ENCODE measurements at regions not wholly inside any gene's neighbourhood (a gene's known extent, or its start where the extent isn't known, plus 50 kb on each side); places are given as distances from the start of the nearest gene placed in this dataset.

DNA sequence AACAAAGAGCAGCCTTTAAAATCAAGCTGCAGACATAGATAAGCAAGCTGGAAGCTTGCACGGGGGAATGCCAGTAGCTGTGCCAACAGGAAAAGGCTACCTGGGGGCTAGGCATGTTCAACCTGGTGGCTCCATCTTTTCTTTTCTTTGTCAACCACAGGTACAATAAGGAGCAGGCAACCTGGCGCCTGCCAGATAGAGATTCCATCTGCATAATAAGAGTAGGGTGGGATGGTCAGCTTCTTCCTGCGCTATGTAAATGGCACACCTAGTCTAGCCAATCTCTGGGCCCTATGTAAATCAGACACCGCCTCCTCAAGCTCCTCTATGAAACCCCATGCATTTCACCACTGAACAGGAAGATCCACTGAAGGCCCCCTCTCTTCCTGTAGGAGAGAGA, 87.4 kb upstream of the PKP2 start:
- ChIA-PET POLR2A (ENCODE audit: unreplicated experiment) (no interaction called here), CTCF (no interaction called here)
- no peak overlapping the region for H3K4me3 ChIP-seq (ENCODE audit: low read length)
- no peaks in the 10 kb centered on the region for H3K36me3 ChIP-seq (ENCODE audit: low read depth, low read length)
- H3K9ac ChIP-seq (ENCODE audit: low read length): no peak overlapping the region
- H3K27ac ChIP-seq (ENCODE audit: low read length): no peak overlapping the region
- H3K9me3 ChIP-seq (ENCODE audit: low read length): no peaks in the 10 kb centered on the region
- no peaks in the 10 kb centered on the region for H4K20me1 ChIP-seq (ENCODE audit: low read length)
- no peaks in the 10 kb centered on the region for H3K79me2 ChIP-seq (ENCODE audit: low read length)
- no peaks in the 10 kb centered on the region for H3K9me2 ChIP-seq (replicated peaks; ENCODE audit: low read length)
- BruUV-seq (replicated peaks): no TSS peak
- DNase-seq (no peak), ATAC-seq (no peak)
- H3K27me3 ChIP-seq (ENCODE audit: low read length): no peaks in the 10 kb centered on the region
- H2AFZ ChIP-seq (ENCODE audit: low read length): no peak overlapping the region
- no peaks in the 10 kb centered on the region for H3F3A ChIP-seq (ENCODE audit: low read length, unreplicated experiment)
- peaks cover 22% of the 10 kb centered on the region for H3K4me1 ChIP-seq (ENCODE audit: insufficient read depth, low read length)
- no peak overlapping the region for H3K4me2 ChIP-seq (ENCODE audit: low read length)
- intact Hi-C loops (cut with micrococcal nuclease): no loop called here
- TF ChIP-seq EZH2phosphoT487 (IDR thresholded peaks at IDR 0.05; ENCODE audit: borderline replicate concordance, low read length) (no peak), EZH2 (IDR thresholded peaks at IDR 0.05; ENCODE audit: low read length, unreplicated experiment) (no peak)
- TF ChIP-seq, protein P1, sequence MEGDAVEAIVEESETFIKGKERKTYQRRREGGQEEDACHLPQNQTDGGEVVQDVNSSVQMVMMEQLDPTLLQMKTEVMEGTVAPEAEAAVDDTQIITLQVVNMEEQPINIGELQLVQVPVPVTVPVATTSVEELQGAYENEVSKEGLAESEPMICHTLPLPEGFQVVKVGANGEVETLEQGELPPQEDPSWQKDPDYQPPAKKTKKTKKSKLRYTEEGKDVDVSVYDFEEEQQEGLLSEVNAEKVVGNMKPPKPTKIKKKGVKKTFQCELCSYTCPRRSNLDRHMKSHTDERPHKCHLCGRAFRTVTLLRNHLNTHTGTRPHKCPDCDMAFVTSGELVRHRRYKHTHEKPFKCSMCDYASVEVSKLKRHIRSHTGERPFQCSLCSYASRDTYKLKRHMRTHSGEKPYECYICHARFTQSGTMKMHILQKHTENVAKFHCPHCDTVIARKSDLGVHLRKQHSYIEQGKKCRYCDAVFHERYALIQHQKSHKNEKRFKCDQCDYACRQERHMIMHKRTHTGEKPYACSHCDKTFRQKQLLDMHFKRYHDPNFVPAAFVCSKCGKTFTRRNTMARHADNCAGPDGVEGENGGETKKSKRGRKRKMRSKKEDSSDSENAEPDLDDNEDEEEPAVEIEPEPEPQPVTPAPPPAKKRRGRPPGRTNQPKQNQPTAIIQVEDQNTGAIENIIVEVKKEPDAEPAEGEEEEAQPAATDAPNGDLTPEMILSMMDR (conservative IDR thresholded peaks at IDR 0.05; ENCODE audit: low read depth, low read length): no peak

DNA sequence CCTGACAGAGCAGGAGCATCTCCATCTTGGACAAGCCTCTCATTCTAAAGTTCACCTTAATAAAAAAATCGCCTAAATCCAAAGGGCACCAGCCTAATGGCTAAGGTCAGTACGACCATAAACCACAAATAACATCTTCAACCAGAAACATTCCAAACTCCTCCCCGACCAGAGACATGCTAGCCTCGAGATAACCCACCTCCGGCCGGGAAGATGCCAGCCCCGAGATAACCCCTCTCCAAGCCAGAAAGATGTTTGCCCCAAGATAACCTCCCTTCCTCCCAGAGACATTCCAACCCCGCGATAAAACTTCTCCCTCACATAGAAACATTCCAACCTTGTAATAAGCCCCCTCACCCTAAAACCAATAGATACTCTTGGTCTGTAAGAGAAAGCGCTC, 86.8 kb upstream of the PKP2 start:
- H3K4me1 ChIP-seq (ENCODE audit: insufficient read depth, low read length): peaks cover 17% of the 10 kb centered on the region
- no peaks in the 10 kb centered on the region for H3K9me2 ChIP-seq (replicated peaks; ENCODE audit: low read length)
- no peaks in the 10 kb centered on the region for H3K27me3 ChIP-seq (ENCODE audit: low read length)
- H3K27ac ChIP-seq (ENCODE audit: low read length): no peak overlapping the region
- no TSS peak for BruUV-seq (replicated peaks)
- ATAC-seq (no peak), DNase-seq (no peak)
- ChIA-PET CTCF (no interaction called here), POLR2A (ENCODE audit: unreplicated experiment) (no interaction called here)
- no peak overlapping the region for H3K9ac ChIP-seq (ENCODE audit: low read length)
- H3F3A ChIP-seq (ENCODE audit: low read length, unreplicated experiment): no peaks in the 10 kb centered on the region
- no peaks in the 10 kb centered on the region for H3K79me2 ChIP-seq (ENCODE audit: low read length)
- no peaks in the 10 kb centered on the region for H3K9me3 ChIP-seq (ENCODE audit: low read length)
- H3K4me3 ChIP-seq (ENCODE audit: low read length): no peak overlapping the region
- intact Hi-C loops (cut with micrococcal nuclease): no loop called here
- TF ChIP-seq, protein P1 (conservative IDR thresholded peaks at IDR 0.05; ENCODE audit: low read depth, low read length): no peak
- TF ChIP-seq EZH2phosphoT487 (IDR thresholded peaks at IDR 0.05; ENCODE audit: borderline replicate concordance, low read length): no peak
- TF ChIP-seq EZH2 (IDR thresholded peaks at IDR 0.05; ENCODE audit: low read length, unreplicated experiment): no peak
- no peak overlapping the region for H2AFZ ChIP-seq (ENCODE audit: low read length)
- H4K20me1 ChIP-seq (ENCODE audit: low read length): no peaks in the 10 kb centered on the region
- H3K36me3 ChIP-seq (ENCODE audit: low read depth, low read length): no peaks in the 10 kb centered on the region
- H3K4me2 ChIP-seq (ENCODE audit: low read length): no peak overlapping the region

DNA sequence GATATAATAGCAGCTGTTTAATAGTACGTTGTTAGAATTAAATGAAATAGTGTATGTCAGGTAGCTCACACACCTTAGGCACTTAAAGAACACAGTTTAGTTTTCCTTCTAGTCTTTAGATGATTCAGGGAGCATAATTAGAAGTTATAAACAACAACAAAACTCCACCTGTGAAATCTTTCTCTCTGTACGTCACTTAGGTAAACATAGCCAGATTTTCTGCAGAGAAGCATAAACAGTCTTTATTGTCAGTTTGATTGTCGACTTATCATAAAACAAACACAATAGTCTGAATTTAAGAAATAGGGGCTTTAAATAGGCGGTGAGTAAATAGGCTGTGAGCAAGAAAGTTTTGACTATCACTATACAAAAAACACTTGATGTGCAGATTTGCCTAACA, 84.6 kb upstream of the PKP2 start:
- H3K4me3 ChIP-seq (ENCODE audit: low read length): no peak overlapping the region
- no peak overlapping the region for H3K9ac ChIP-seq (ENCODE audit: low read length)
- ChIA-PET CTCF (no interaction called here), POLR2A (ENCODE audit: unreplicated experiment) (no interaction called here)
- peak overlapping the region; percentile 51 for H3K4me2 ChIP-seq (ENCODE audit: low read length)
- H3K4me1 ChIP-seq (ENCODE audit: insufficient read depth, low read length): peaks cover 17% of the 10 kb centered on the region
- TF ChIP-seq EZH2 (IDR thresholded peaks at IDR 0.05; ENCODE audit: low read length, unreplicated experiment): no peak
- no peak for TF ChIP-seq EZH2phosphoT487 (IDR thresholded peaks at IDR 0.05; ENCODE audit: borderline replicate concordance, low read length)
- TF ChIP-seq, protein P1 (conservative IDR thresholded peaks at IDR 0.05; ENCODE audit: low read depth, low read length): no peak
- no peaks in the 10 kb centered on the region for H4K20me1 ChIP-seq (ENCODE audit: low read length)
- no peaks in the 10 kb centered on the region for H3K27me3 ChIP-seq (ENCODE audit: low read length)
- H3K9me3 ChIP-seq (ENCODE audit: low read length): no peaks in the 10 kb centered on the region
- H3K9me2 ChIP-seq (replicated peaks; ENCODE audit: low read length): no peaks in the 10 kb centered on the region
- no peaks in the 10 kb centered on the region for H3K36me3 ChIP-seq (ENCODE audit: low read depth, low read length)
- H3K27ac ChIP-seq (ENCODE audit: low read length): peak overlapping the region; percentile 33; the same call in 1 of the 2 replicates
- peak; percentile 43 for DNase-seq
- intact Hi-C loops (cut with micrococcal nuclease): no loop called here
- no TSS peak for BruUV-seq (replicated peaks)
- H3F3A ChIP-seq (ENCODE audit: low read length, unreplicated experiment): no peaks in the 10 kb centered on the region
- no peak overlapping the region for H2AFZ ChIP-seq (ENCODE audit: low read length)
- H3K79me2 ChIP-seq (ENCODE audit: low read length): no peaks in the 10 kb centered on the region
- peak; percentile 60 for ATAC-seq

All from PC-3 (cell line).